ENCODE measurements at regions not wholly inside any gene's neighbourhood (a gene's known extent, or its start where the extent isn't known, plus 50 kb on each side); places are given as distances from the start of the nearest gene placed in this dataset.

GRCh38 chr14:98099527-98099926 is 1172.5 kb downstream of the BCL11B start:
- Histone ChIP-seq H3K27me3 (replicated peaks; ENCODE audit: insufficient read depth) (no peaks in the 10 kb centered on the region), H3K79me2 (ENCODE audit: insufficient read depth) (no peaks in the 10 kb centered on the region), H3K9me3 (ENCODE audit: low read depth) (no peaks in the 10 kb centered on the region), H3K36me3 (ENCODE audit: low read depth) (no peaks in the 10 kb centered on the region), H3K4me3 (no peak overlapping the region), H3K27ac (no peak overlapping the region), H3K4me1 (ENCODE audit: insufficient read depth) (no peaks in the 10 kb centered on the region), H3K9ac (no peak overlapping the region), H3K4me2 (ENCODE audit: unreplicated experiment) (no peak overlapping the region), H2AFZ (no peak overlapping the region), H3K9me2 (ENCODE audit: insufficient read depth) (no peaks in the 10 kb centered on the region), H4K20me1 (ENCODE audit: insufficient read depth) (no peaks in the 10 kb centered on the region), H3F3A (ENCODE audit: insufficient read depth) (no peaks in the 10 kb centered on the region)
- DNase-seq, result no peak
- in situ Hi-C loops (cut with MboI), result no loop called here
- WGBS, 2 experiments (ENCODE audit: low coverage in 1 of 2, low lambda C conversion rate in 2 of 2, missing lambda C conversion rate in 2 of 2), result 25 to 34% methylated on average over 2 of the region's 2 CpGs
- TF ChIP-seq EZH2 (IDR thresholded peaks at IDR 0.05; ENCODE audit: insufficient read depth, poor library complexity, severe bottlenecking), result no peak

GRCh38 chr14:98101323-98101722 is 1170.7 kb downstream of the BCL11B start:
- no peaks in the 10 kb centered on the region for H3K9me3 ChIP-seq (ENCODE audit: low read depth)
- no peak overlapping the region for H3K4me2 ChIP-seq (ENCODE audit: unreplicated experiment)
- DNase-seq, result no peak
- no peaks in the 10 kb centered on the region for H3K36me3 ChIP-seq (ENCODE audit: low read depth)
- in situ Hi-C loops (cut with MboI), result no loop called here
- H3K79me2 ChIP-seq (ENCODE audit: insufficient read depth), result no peaks in the 10 kb centered on the region
- no peaks in the 10 kb centered on the region for H4K20me1 ChIP-seq (ENCODE audit: insufficient read depth)
- WGBS, 2 experiments (ENCODE audit: low coverage in 1 of 2, low lambda C conversion rate in 2 of 2, missing lambda C conversion rate in 2 of 2), result 14 to 26% methylated on average over 3 of the region's 3 CpGs
- H3K27me3 ChIP-seq (replicated peaks; ENCODE audit: insufficient read depth), result no peaks in the 10 kb centered on the region
- H3K9me2 ChIP-seq (ENCODE audit: insufficient read depth), result no peaks in the 10 kb centered on the region
- no peaks in the 10 kb centered on the region for H3K4me1 ChIP-seq (ENCODE audit: insufficient read depth)
- no peak overlapping the region for H3K27ac ChIP-seq
- no peak overlapping the region for H2AFZ ChIP-seq
- H3K4me3 ChIP-seq, result no peak overlapping the region
- TF ChIP-seq EZH2phosphoT487 (IDR thresholded peaks at IDR 0.05; ENCODE audit: insufficient read depth, low read depth) (no peak), EZH2 (IDR thresholded peaks at IDR 0.05; ENCODE audit: insufficient read depth, poor library complexity, severe bottlenecking) (no peak)
- H3K9ac ChIP-seq, result no peak overlapping the region
- H3F3A ChIP-seq (ENCODE audit: insufficient read depth), result no peaks in the 10 kb centered on the region

- H3K27me3 ChIP-seq (replicated peaks; ENCODE audit: insufficient read depth), result no peaks in the 10 kb centered on the region
- H4K20me1 ChIP-seq (ENCODE audit: insufficient read depth), result no peaks in the 10 kb centered on the region
- no peak overlapping the region for H3K9ac ChIP-seq
- H3F3A ChIP-seq (ENCODE audit: insufficient read depth), result no peaks in the 10 kb centered on the region
- no peak overlapping the region for H3K4me3 ChIP-seq
- H3K36me3 ChIP-seq (ENCODE audit: low read depth), result no peaks in the 10 kb centered on the region
- H3K9me2 ChIP-seq (ENCODE audit: insufficient read depth), result no peaks in the 10 kb centered on the region
- H2AFZ ChIP-seq, result no peak overlapping the region
- WGBS, 2 experiments (ENCODE audit: low coverage in 1 of 2, low lambda C conversion rate in 2 of 2, missing lambda C conversion rate in 2 of 2), result 35 to 40% methylated on average over 2 of the region's 2 CpGs
- TF ChIP-seq EZH2 (IDR thresholded peaks at IDR 0.05; ENCODE audit: insufficient read depth, poor library complexity, severe bottlenecking) (no peak), EZH2phosphoT487 (IDR thresholded peaks at IDR 0.05; ENCODE audit: insufficient read depth, low read depth) (no peak)
- H3K4me2 ChIP-seq (ENCODE audit: unreplicated experiment), result no peak overlapping the region
- in situ Hi-C loops (cut with MboI), result no loop called here
- H3K27ac ChIP-seq, result no peak overlapping the region
- no peaks in the 10 kb centered on the region for H3K9me3 ChIP-seq (ENCODE audit: low read depth)
- no peak for DNase-seq
- no peaks in the 10 kb centered on the region for H3K79me2 ChIP-seq (ENCODE audit: insufficient read depth)
- no peaks in the 10 kb centered on the region for H3K4me1 ChIP-seq (ENCODE audit: insufficient read depth)
These were observed 1168.3 kb downstream of the BCL11B start for GRCh38 chr14:98103705-98104104.

- 37 to 41% methylated on average over 3 of the region's 3 CpGs for WGBS, 2 experiments (ENCODE audit: low coverage in 1 of 2, low lambda C conversion rate in 2 of 2, missing lambda C conversion rate in 2 of 2)
- no peak overlapping the region for H3K9ac ChIP-seq
- H3K9me3 ChIP-seq (ENCODE audit: low read depth), result no peaks in the 10 kb centered on the region
- TF ChIP-seq EZH2phosphoT487 (IDR thresholded peaks at IDR 0.05; ENCODE audit: insufficient read depth, low read depth) (no peak), EZH2 (IDR thresholded peaks at IDR 0.05; ENCODE audit: insufficient read depth, poor library complexity, severe bottlenecking) (no peak)
- H3K36me3 ChIP-seq (ENCODE audit: low read depth), result no peaks in the 10 kb centered on the region
- H3K27ac ChIP-seq, result no peak overlapping the region
- no peaks in the 10 kb centered on the region for H3F3A ChIP-seq (ENCODE audit: insufficient read depth)
- no peak overlapping the region for H3K4me3 ChIP-seq
- H3K9me2 ChIP-seq (ENCODE audit: insufficient read depth), result no peaks in the 10 kb centered on the region
- in situ Hi-C loops (cut with MboI), result no loop called here
- DNase-seq, result no peak
- no peak overlapping the region for H3K4me2 ChIP-seq (ENCODE audit: unreplicated experiment)
- H3K79me2 ChIP-seq (ENCODE audit: insufficient read depth), result no peaks in the 10 kb centered on the region
- no peaks in the 10 kb centered on the region for H3K4me1 ChIP-seq (ENCODE audit: insufficient read depth)
- no peak overlapping the region for H2AFZ ChIP-seq
- no peaks in the 10 kb centered on the region for H4K20me1 ChIP-seq (ENCODE audit: insufficient read depth)
- H3K27me3 ChIP-seq (replicated peaks; ENCODE audit: insufficient read depth), result no peaks in the 10 kb centered on the region
These were observed 1162.7 kb downstream of the BCL11B start for GRCh38 chr14:98109326-98109725.

- Histone ChIP-seq H3F3A (ENCODE audit: insufficient read depth) (no peaks in the 10 kb centered on the region), H3K9me2 (ENCODE audit: insufficient read depth) (no peaks in the 10 kb centered on the region), H3K79me2 (ENCODE audit: insufficient read depth) (no peaks in the 10 kb centered on the region), H3K36me3 (ENCODE audit: low read depth) (no peaks in the 10 kb centered on the region), H3K9ac (no peak overlapping the region), H3K27me3 (replicated peaks; ENCODE audit: insufficient read depth) (no peaks in the 10 kb centered on the region), H3K9me3 (ENCODE audit: low read depth) (no peaks in the 10 kb centered on the region), H3K4me3 (no peak overlapping the region), H3K4me2 (ENCODE audit: unreplicated experiment) (no peak overlapping the region), H2AFZ (no peak overlapping the region), H3K4me1 (ENCODE audit: insufficient read depth) (no peaks in the 10 kb centered on the region), H3K27ac (no peak overlapping the region), H4K20me1 (ENCODE audit: insufficient read depth) (no peaks in the 10 kb centered on the region)
- no peak for DNase-seq
- WGBS, 2 experiments (ENCODE audit: low coverage in 1 of 2, low lambda C conversion rate in 2 of 2, missing lambda C conversion rate in 2 of 2), result 17 to 20% methylated on average over 5 of the region's 5 CpGs
- TF ChIP-seq EZH2 (IDR thresholded peaks at IDR 0.05; ENCODE audit: insufficient read depth, poor library complexity, severe bottlenecking) (no peak), EZH2phosphoT487 (IDR thresholded peaks at IDR 0.05; ENCODE audit: insufficient read depth, low read depth) (no peak)
- in situ Hi-C loops (cut with MboI), result no loop called here
These were observed 1159.7 kb downstream of the BCL11B start for GRCh38 chr14:98112194-98112780.

Measured in GM23248 (cell line).